Stomach (tissue), 4 donors: ENCODE measurements at regions not wholly inside any gene's neighbourhood (a gene's known extent, or its start where the extent isn't known, plus 50 kb on each side); places are given as distances from the start of the nearest gene placed in this dataset.

ENCODE experiments used
- POLR2A ChIP-seq, 4 donors: fragments of 450-650 bp; IDR thresholded peaks; one replicate each; pipeline ENCODE4 v1.6.1; 2016; ENCODE audit warnings: antibody characterized with exemption in 4 of 4, control low read depth in 2 of 4, mild to moderate bottlenecking in 1 of 4, moderate library complexity in 1 of 4
- TF ChIP-seq, protein P1 (sequence below), 7 experiments: fragments of 450-650 bp in 4 of 7; fragments of 200-600 bp in 3 of 7; sonication (generic) in 3 of 7; IDR thresholded peaks; one replicate each; pipeline ENCODE4 v1.5.1; 2016 to 2019; ENCODE audit warnings: antibody characterized with exemption in 7 of 7, control low read depth in 2 of 7, mild to moderate bottlenecking in 1 of 7

- TF ChIP-seq, protein P1, sequence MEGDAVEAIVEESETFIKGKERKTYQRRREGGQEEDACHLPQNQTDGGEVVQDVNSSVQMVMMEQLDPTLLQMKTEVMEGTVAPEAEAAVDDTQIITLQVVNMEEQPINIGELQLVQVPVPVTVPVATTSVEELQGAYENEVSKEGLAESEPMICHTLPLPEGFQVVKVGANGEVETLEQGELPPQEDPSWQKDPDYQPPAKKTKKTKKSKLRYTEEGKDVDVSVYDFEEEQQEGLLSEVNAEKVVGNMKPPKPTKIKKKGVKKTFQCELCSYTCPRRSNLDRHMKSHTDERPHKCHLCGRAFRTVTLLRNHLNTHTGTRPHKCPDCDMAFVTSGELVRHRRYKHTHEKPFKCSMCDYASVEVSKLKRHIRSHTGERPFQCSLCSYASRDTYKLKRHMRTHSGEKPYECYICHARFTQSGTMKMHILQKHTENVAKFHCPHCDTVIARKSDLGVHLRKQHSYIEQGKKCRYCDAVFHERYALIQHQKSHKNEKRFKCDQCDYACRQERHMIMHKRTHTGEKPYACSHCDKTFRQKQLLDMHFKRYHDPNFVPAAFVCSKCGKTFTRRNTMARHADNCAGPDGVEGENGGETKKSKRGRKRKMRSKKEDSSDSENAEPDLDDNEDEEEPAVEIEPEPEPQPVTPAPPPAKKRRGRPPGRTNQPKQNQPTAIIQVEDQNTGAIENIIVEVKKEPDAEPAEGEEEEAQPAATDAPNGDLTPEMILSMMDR (IDR thresholded peaks at IDR 0.05): no peak
- no peak for TF ChIP-seq POLR2A (IDR thresholded peaks at IDR 0.05)
Measured at GRCh38 chr12:107310621-107311020, 217.3 kb upstream of the CRY1 start.
